Uterus (tissue), 3 donors: ENCODE measurements at regions not wholly inside any gene's neighbourhood (a gene's known extent, or its start where the extent isn't known, plus 50 kb on each side); places are given as distances from the start of the nearest gene placed in this dataset.

Source experiments
- DNase-seq, 2 donors: peaks; one replicate each; pipeline ENCODE4 v3.0.0-alpha.2; 2019 to 2020
- H3K27ac ChIP-seq, 2 donors: fragments of 200-600 bp; sonication (generic); 1 replicate in 1 of 2; 2 replicates in 1 of 2; pipeline ENCODE4 v1.5.1; 2016 to 2018
- H3K27me3 ChIP-seq, 2 donors: fragments of 200-600 bp; sonication (generic); one replicate each; pipeline ENCODE4 v1.5.1; 2018 to 2019; ENCODE audit warnings: control low read depth in 1 of 2
- H3K36me3 ChIP-seq, 2 donors: fragments of 200-600 bp; sonication (generic); one replicate each; pipeline ENCODE4 v1.5.1; 2019; ENCODE audit warnings: control low read depth in 1 of 2
- H3K4me1 ChIP-seq, 2 donors: fragments of 200-600 bp; sonication (generic); one replicate each; pipeline ENCODE4 v1.5.1; 2018 to 2019; ENCODE audit warnings: control low read depth in 1 of 2
- H3K4me3 ChIP-seq, 2 donors: fragments of 200-600 bp; sonication (generic); 1 replicate in 1 of 2; 2 replicates in 1 of 2; pipeline ENCODE4 v1.5.1; 2018 to 2019; ENCODE audit warnings: mild to moderate bottlenecking in 1 of 2
- H3K9me3 ChIP-seq, 2 donors: fragments of 200-600 bp; sonication (generic); one replicate each; pipeline ENCODE4 v1.5.1; 2019; ENCODE audit warnings: control low read depth in 1 of 2
- POLR2A ChIP-seq, 2 donors: fragments of 450-650 bp; IDR thresholded peaks; one replicate each; pipeline ENCODE4 v1.6.1; 2016; ENCODE audit warnings: antibody characterized with exemption in 2 of 2, mild to moderate bottlenecking in 1 of 2, moderate library complexity in 1 of 2
- intact Hi-C: fragments of 100-400 bp; cut with DNase I; formaldehyde crosslinking; loops from one replicate; pipeline ENCODE4 v1.15.1; 2023; ENCODE audit warnings: low total_unique reads
- TF ChIP-seq, protein P1 (sequence below), 4 experiments: fragments of 200-600 bp in 2 of 4; fragments of 450-650 bp in 2 of 4; sonication (generic) in 2 of 4; IDR thresholded peaks; one replicate each; pipeline ENCODE4 v1.5.1; 2016 to 2019; ENCODE audit warnings: antibody characterized with exemption in 4 of 4, mild to moderate bottlenecking in 2 of 4, moderate library complexity in 1 of 4
- donor health status: DM: yes; HTN: yes; CAD: no.

DNA sequence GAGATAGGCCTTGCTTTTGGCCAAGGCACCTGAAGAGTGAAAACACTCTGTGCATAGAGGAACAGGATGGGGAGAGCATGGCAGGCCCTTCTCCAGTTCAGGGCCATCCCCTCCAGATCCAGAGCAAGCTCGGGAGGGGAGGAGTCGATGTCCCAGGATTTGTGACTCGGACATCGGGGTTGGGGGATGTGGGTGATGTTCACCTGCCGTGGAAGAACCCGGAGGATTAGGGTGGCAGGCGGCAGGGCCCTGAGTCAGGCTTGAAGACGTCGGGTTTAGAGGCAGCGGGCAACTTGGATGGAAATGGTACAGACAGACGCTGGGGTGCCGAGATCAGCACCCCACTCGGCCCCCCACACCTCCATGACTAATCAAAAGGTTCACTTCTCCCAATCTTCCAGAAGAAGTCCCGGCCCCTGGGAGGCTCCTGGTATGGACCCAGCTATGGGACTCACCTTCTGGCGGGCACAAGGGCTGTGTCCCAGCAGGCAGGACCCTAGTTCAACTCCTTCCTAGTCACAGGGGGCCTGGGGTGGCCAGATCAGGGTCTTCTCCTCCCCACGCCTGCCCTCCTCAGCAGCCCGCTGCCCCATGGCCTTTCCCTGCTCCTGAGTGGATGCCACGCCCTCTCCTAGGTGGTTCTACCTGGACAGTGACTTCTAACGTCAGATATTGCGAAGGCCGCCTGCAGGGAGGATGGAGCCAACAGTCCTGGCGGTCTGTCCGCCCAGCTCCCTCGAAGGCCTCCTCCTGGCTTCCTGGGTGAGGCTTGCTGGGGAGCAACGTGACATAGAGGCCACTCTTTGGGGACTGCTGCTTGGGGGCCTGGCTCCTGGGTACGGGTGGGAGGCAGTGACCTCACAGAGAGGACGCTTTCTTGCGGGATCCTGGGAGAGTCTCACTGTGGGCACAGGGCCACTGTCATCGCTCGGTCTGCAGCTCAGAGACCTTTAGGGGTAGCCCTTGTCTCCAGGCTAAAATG lies 792.5 kb downstream of the BRD1 start:
- no peak overlapping the region for H3K4me3 ChIP-seq
- no peaks in the 10 kb centered on the region for H3K9me3 ChIP-seq
- intact Hi-C loops, result no loop called here
- H3K27ac ChIP-seq, result no peak overlapping the region
- TF ChIP-seq, protein P1, sequence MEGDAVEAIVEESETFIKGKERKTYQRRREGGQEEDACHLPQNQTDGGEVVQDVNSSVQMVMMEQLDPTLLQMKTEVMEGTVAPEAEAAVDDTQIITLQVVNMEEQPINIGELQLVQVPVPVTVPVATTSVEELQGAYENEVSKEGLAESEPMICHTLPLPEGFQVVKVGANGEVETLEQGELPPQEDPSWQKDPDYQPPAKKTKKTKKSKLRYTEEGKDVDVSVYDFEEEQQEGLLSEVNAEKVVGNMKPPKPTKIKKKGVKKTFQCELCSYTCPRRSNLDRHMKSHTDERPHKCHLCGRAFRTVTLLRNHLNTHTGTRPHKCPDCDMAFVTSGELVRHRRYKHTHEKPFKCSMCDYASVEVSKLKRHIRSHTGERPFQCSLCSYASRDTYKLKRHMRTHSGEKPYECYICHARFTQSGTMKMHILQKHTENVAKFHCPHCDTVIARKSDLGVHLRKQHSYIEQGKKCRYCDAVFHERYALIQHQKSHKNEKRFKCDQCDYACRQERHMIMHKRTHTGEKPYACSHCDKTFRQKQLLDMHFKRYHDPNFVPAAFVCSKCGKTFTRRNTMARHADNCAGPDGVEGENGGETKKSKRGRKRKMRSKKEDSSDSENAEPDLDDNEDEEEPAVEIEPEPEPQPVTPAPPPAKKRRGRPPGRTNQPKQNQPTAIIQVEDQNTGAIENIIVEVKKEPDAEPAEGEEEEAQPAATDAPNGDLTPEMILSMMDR (IDR thresholded peaks at IDR 0.05), result no peak
- no peak for TF ChIP-seq POLR2A (IDR thresholded peaks at IDR 0.05)
- no peaks in the 10 kb centered on the region for H3K27me3 ChIP-seq
- no peaks in the 10 kb centered on the region for H3K36me3 ChIP-seq
- DNase-seq, result no peak
- no peaks in the 10 kb centered on the region for H3K4me1 ChIP-seq

DNA sequence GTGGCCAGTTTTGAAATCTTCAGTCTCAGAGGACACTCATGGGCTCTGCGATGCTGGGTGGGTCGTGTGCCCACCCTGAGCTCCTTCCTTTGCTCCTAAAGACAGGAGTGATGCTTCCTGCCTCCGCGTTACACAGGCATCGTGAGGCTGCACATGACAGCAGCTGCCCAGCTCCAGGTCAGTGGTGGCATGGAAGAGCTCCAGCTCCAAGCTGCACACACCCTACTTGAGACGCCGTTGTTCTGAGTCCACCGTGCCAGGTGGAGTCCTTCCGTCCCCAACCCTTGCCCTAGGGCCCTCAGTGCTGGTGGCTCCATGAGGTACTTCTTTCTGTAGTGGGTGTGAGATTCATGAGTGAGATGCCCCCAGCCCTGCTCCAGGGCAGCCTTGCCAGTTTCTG lies 794.1 kb downstream of the BRD1 start:
- H3K4me3 ChIP-seq, result no peak overlapping the region
- no peaks in the 10 kb centered on the region for H3K9me3 ChIP-seq
- intact Hi-C loops, result no loop called here
- no peak for DNase-seq
- no peaks in the 10 kb centered on the region for H3K27me3 ChIP-seq
- no peaks in the 10 kb centered on the region for H3K36me3 ChIP-seq
- H3K27ac ChIP-seq, result no peak overlapping the region
- no peaks in the 10 kb centered on the region for H3K4me1 ChIP-seq
- no peak for TF ChIP-seq POLR2A (IDR thresholded peaks at IDR 0.05)
- TF ChIP-seq, protein P1 (IDR thresholded peaks at IDR 0.05), result no peak

DNA sequence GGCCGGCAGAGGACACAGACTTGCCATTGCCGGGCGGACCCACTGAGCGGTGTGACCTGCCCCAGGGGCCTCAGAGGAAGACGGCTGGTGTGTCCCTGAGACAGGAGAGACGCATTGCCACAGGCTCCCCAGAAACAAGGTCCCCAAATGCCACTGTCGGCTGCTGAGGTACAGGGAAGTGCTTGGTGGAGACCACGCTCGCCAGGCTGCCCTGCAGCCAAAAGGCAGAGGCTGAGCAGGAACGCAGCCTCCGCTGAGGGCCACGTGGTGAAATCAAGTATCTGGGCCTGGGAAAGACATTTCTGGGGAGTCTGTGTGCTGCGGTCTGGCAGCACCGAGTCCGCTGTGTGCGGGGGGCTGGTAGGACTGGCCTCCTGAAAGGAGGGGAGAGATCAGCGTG lies 794.9 kb downstream of the BRD1 start:
- no peaks in the 10 kb centered on the region for H3K27me3 ChIP-seq
- no peaks in the 10 kb centered on the region for H3K9me3 ChIP-seq
- no peaks in the 10 kb centered on the region for H3K4me1 ChIP-seq
- intact Hi-C loops, result no loop called here
- no peak overlapping the region for H3K27ac ChIP-seq
- no peak for DNase-seq
- H3K4me3 ChIP-seq, result no peak overlapping the region
- TF ChIP-seq POLR2A (IDR thresholded peaks at IDR 0.05), result no peak
- TF ChIP-seq, protein P1 (IDR thresholded peaks at IDR 0.05), result no peak
- no peaks in the 10 kb centered on the region for H3K36me3 ChIP-seq

DNA sequence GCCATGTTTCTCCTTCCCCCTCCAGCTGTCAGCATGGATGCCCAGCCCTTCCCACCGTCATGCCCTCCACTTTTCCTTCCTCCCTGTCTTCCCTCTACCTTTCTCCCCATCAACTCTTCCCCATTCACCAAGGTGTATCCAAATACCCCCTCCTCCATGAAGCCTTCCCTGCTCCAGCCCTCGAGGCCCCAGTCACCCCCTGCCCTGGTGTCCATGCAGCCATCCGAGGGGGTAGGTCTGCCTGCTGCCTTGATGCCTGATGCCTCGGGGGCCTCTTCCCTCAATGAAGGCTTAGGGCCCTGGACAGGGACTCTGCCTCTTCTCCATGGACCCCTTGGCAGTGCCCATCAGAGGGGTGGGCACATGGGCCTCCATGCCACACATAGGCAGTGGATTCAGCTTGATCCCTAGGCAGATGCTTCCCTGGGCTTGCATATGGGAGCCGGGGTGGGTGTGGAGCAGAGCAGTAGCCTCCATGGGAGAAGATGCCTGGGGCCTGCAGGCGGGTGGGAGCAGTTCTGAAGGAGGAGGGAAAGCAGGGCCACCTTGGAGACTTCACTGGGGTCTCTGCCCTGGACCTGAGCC lies 795.8 kb downstream of the BRD1 start:
- H3K27me3 ChIP-seq, result no peaks in the 10 kb centered on the region
- no peak for DNase-seq
- intact Hi-C loops, result no loop called here

More for the DNA sequence above, 795.8 kb downstream of the BRD1 start:
- Histone ChIP-seq H3K9me3 (no peaks in the 10 kb centered on the region), H3K27ac (no peak overlapping the region), H3K4me1 (no peaks in the 10 kb centered on the region), H3K4me3 (no peak overlapping the region), H3K36me3 (no peaks in the 10 kb centered on the region)
- TF ChIP-seq POLR2A (IDR thresholded peaks at IDR 0.05), result no peak
- TF ChIP-seq, protein P1 (IDR thresholded peaks at IDR 0.05), result no peak
